ENCODE measurements at regions not wholly inside any gene's neighbourhood (a gene's known extent, or its start where the extent isn't known, plus 50 kb on each side); places are given as distances from the start of the nearest gene placed in this dataset.

GRCh38 chr15:24899367-24899766 lies 55.4 kb upstream of the SNRPN start:
- Histone ChIP-seq H4K5ac (ENCODE audit: low read depth, low read length) (no peak overlapping the region), H2BK20ac (ENCODE audit: low read depth, low read length) (no peak overlapping the region), H3K27me3 (ENCODE audit: control insufficient read depth, insufficient read depth, low read length) (no peaks in the 10 kb centered on the region), H3K79me1 (ENCODE audit: low read depth in 1 of 2, low read length in 2 of 2) (no peaks in the 10 kb centered on the region), H3K9me1 (ENCODE audit: insufficient read depth, low read length) (no peaks in the 10 kb centered on the region), H4K91ac (ENCODE audit: insufficient read depth, low read depth, low read length) (no peak overlapping the region), H2BK15ac (ENCODE audit: low read depth, low read length) (no peak overlapping the region), H3K9ac (ENCODE audit: low read depth, low read length) (no peak overlapping the region), H3K23ac (ENCODE audit: low read depth, low read length) (no peak overlapping the region), H4K20me1 (ENCODE audit: insufficient read depth, low read length) (no peaks in the 10 kb centered on the region), H2AK9ac (replicated peaks; ENCODE audit: low read depth, low read length, poor library complexity) (no peak overlapping the region), H3K27ac (ENCODE audit: insufficient read depth, low read length) (no peak overlapping the region), H3K4me1 (ENCODE audit: control insufficient read depth, insufficient read depth, low read length) (no peaks in the 10 kb centered on the region), H2BK120ac (ENCODE audit: low read depth, low read length) (no peak overlapping the region), H3K18ac (ENCODE audit: low read depth, low read length) (no peak overlapping the region), H3K9me3 (ENCODE audit: control insufficient read depth, insufficient read depth, low read length) (no peaks in the 10 kb centered on the region), H4K8ac (ENCODE audit: low read depth in 2 of 2, low read length in 2 of 2) (no peak overlapping the region), H3K36me3 (ENCODE audit: control insufficient read depth, insufficient read depth, low read length) (no peaks in the 10 kb centered on the region), H2BK5ac (ENCODE audit: low read depth, low read length, poor library complexity, severe bottlenecking) (no peak overlapping the region), H2AFZ (replicated peaks; ENCODE audit: low read length, poor library complexity) (no peak overlapping the region), H3K4ac (ENCODE audit: low read depth, low read length) (no peak overlapping the region), H3K4me3 (ENCODE audit: insufficient read depth, low read depth, low read length) (no peak overlapping the region), H2AK5ac (ENCODE audit: low read depth, low read length) (no peak overlapping the region), H3K56ac (ENCODE audit: extremely low read depth, insufficient read depth, low read length) (no peak overlapping the region), H3K14ac (replicated peaks; ENCODE audit: low read depth, low read length) (no peak overlapping the region), H3K4me2 (ENCODE audit: low read depth, low read length) (no peak overlapping the region)
- peak; percentile 37; the same call in 1 of the 2 replicates for ATAC-seq (ENCODE audit: low read depth)
- dilution Hi-C loops (cut with HindIII; ENCODE audit: low sequenced_read_pairs, unreplicated experiment) (no loop called here), intact Hi-C loops (cut with micrococcal nuclease) (no loop called here), in situ Hi-C loops (cut with MboI; ENCODE audit: low sequenced_read_pairs) (no loop called here)
- peak; percentile 31 for DNase-seq
- TF ChIP-seq ELK1 (IDR thresholded peaks at IDR 0.05; ENCODE audit: borderline replicate concordance, low read depth, low read length) (no peak), RAD21 (IDR thresholded peaks at IDR 0.05; ENCODE audit: low read length) (no peak), BHLHE40 (IDR thresholded peaks at IDR 0.05; ENCODE audit: low read depth, low read length) (no peak)
- no CpG with 5 or more reads among the region's 3 CpGs for WGBS, 2 experiments (ENCODE audit: extremely low coverage in 2 of 2, insufficient read length in 1 of 2)
- ChIA-PET POLR2A (ENCODE audit: unreplicated experiment) (no interaction called here), CTCF (no interaction called here)
- no TSS peak for BruUV-seq (replicated peaks)

Measured in IMR-90 (cell line).